ENCODE measurements at regions not wholly inside any gene's neighbourhood (a gene's known extent, or its start where the extent isn't known, plus 50 kb on each side); places are given as distances from the start of the nearest gene placed in this dataset.

DNA sequence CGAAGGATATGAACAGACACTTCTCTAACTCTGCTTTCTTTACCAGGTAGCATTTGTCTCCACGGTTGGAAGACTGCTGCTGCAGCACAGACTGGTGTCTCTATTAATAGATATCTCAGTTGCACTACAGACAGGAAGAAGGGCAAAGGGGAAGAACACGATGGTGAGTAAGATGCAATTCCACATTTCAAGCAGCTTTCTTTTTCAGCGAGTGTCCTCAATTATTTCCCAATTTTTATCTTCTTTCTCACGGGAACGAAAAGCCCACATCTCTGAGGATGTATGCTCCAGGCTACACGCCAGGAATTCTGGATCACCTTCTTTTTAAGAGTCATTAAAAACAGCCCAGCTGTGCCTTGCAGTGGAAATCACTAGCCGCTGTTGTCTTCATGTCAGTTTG is 311.6 kb upstream of the ECI2 start:
- TF ChIP-seq, protein P1, sequence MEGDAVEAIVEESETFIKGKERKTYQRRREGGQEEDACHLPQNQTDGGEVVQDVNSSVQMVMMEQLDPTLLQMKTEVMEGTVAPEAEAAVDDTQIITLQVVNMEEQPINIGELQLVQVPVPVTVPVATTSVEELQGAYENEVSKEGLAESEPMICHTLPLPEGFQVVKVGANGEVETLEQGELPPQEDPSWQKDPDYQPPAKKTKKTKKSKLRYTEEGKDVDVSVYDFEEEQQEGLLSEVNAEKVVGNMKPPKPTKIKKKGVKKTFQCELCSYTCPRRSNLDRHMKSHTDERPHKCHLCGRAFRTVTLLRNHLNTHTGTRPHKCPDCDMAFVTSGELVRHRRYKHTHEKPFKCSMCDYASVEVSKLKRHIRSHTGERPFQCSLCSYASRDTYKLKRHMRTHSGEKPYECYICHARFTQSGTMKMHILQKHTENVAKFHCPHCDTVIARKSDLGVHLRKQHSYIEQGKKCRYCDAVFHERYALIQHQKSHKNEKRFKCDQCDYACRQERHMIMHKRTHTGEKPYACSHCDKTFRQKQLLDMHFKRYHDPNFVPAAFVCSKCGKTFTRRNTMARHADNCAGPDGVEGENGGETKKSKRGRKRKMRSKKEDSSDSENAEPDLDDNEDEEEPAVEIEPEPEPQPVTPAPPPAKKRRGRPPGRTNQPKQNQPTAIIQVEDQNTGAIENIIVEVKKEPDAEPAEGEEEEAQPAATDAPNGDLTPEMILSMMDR (IDR thresholded peaks at IDR 0.05 in 8 of 11, conservative IDR thresholded peaks at IDR 0.05 in 3 of 11), result no peak
- no peak for TF ChIP-seq POLR2AphosphoS5 (IDR thresholded peaks at IDR 0.05)

All from spleen (tissue), 7 donors.